Stimulated activated CD8-positive, alpha-beta memory T cell treated with anti-CD3 and anti-CD28 coated beads, Interleukin-2, amount 100 ng/mL, for 48 hours (primary cell): ENCODE measurements at regions not wholly inside any gene's neighbourhood (a gene's known extent, or its start where the extent isn't known, plus 50 kb on each side); places are given as distances from the start of the nearest gene placed in this dataset.
A peak's percentile ranks its signal among the peaks of the same experiment; 100 is the strongest.

Experiments used
- DNase-seq, 2 donors: peaks; one replicate each; pipeline ENCODE4 v3.0.0-alpha.2; 2020; ENCODE audit warnings: low read depth in 2 of 2

GRCh38 chr12:93103154-93103553 is 174.1 kb upstream of the EEA1 start:
- no peak for DNase-seq

- no peak for DNase-seq
Observed at GRCh38 chr12:93104535-93104934, 175.4 kb upstream of the EEA1 start.

GRCh38 chr12:93106910-93107309 is 177.8 kb upstream of the EEA1 start:
- DNase-seq = no peak

DNA sequence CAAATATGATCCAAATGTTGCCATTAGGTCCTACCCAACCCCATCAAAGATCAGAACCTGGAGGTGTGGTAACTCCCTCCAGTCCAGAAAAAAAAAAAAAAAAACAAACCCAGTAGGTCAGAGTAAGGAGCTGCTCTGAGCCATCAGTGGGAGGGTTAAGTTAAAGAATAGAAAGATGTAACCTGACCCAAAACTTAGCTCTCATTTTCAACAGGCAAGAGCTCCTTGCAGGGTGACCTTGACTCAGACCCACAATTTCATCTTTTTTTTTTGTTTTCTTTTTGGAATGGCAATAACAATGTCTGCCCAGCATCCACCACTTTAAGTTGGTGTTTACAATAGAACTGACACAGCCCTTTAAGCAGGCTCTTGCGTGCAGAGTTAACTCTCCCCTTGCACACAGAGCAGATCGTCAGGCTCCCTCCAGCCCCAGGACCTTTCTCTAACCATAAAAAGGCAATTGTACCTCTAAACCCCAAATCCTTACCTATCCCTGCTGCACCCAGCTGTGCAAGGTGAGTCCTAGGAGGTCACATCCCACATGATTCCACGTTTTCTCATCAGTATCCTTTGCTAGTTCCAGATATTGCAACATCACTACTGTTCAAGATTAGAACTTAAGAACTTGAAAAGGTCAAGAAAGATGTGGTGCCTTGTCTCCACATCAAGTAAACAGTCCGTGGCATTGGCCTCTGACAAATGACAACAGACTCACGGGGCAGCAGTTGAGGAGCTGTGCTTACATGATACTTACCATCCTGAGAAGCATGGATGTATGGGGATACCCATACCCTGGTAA is 178.6 kb upstream of the EEA1 start:
- DNase-seq = no peak

- DNase-seq = no peak
Observed at GRCh38 chr12:93108985-93109384, 179.9 kb upstream of the EEA1 start.

- peak in 1 of 2 donors; percentile 29 for DNase-seq
Observed at GRCh38 chr12:93109551-93110203, 180.6 kb upstream of the EEA1 start.

GRCh38 chr12:93111773-93112172 is 182.7 kb upstream of the EEA1 start:
- no peak for DNase-seq

- DNase-seq = no peak
Observed at GRCh38 chr12:93113317-93114006, 184.4 kb upstream of the EEA1 start.

- DNase-seq = no peak
Observed at GRCh38 chr12:93115198-93115601, 186.1 kb upstream of the EEA1 start.

DNA sequence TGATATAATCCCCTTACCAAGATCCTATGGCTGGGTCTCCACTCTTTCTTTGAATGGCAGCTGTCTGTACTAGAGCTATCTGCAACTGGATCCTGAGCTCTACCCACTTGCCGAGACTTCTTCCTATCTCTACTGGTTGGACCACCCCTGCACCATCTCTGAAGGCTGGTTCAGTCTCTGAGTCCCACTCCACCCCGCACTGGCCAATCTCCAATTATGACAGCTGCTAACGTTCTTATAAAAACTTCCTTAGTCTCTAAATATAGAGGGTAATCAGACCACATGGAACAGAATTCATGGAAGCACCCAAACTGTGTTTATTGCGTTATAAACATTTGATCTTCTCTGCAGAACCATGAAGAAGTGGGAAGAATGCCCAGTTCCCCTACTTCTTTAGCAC is 186.6 kb upstream of the EEA1 start:
- DNase-seq = no peak

GRCh38 chr12:93116632-93117031 is 187.5 kb upstream of the EEA1 start:
- DNase-seq = no peak

GRCh38 chr12:93121729-93122488 is 192.8 kb upstream of the EEA1 start:
- DNase-seq = no peak

- DNase-seq = no peak
Observed at GRCh38 chr12:93122569-93123091, 193.5 kb upstream of the EEA1 start.

DNA sequence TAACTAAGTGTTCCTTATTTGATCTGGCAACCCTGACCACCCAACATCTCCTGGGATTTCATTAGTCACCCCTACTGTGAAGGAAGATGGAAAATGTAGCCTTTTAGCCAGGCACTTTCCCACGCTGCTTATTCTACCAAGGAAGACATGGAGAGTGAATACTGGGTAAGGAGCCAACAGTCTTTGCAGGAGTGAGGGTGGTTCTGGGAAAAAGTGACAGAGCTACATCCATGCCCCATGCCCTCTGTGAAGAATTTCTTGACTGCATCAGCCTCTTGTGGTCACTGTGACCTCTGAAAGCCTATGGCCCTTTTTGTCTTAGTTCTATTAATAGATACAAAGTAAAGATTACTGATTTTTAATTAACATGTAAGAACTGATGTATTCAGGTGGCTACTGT is 196.0 kb upstream of the EEA1 start:
- DNase-seq = no peak

DNA sequence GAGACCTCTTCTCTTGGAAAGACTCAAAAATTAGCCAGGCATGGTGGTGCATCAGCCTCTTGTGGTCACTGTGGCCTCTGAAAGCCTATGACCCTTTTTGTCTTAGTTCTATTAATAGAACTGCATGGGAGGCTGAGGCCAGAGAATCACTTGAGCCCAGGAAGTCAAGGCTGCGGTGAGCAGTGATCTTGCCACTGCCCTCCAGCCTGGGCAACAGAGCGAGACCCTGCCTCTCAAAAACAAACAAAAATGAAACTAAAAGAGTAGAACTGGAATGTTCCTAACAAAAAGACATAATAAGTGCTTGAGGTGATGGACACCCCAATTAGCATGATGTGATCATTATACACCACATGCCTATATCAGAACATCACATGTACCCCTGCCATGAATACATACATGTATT is 197.0 kb upstream of the EEA1 start:
- no peak for DNase-seq

GRCh38 chr12:93127107-93127560 is 198.0 kb upstream of the EEA1 start:
- no peak for DNase-seq

DNA sequence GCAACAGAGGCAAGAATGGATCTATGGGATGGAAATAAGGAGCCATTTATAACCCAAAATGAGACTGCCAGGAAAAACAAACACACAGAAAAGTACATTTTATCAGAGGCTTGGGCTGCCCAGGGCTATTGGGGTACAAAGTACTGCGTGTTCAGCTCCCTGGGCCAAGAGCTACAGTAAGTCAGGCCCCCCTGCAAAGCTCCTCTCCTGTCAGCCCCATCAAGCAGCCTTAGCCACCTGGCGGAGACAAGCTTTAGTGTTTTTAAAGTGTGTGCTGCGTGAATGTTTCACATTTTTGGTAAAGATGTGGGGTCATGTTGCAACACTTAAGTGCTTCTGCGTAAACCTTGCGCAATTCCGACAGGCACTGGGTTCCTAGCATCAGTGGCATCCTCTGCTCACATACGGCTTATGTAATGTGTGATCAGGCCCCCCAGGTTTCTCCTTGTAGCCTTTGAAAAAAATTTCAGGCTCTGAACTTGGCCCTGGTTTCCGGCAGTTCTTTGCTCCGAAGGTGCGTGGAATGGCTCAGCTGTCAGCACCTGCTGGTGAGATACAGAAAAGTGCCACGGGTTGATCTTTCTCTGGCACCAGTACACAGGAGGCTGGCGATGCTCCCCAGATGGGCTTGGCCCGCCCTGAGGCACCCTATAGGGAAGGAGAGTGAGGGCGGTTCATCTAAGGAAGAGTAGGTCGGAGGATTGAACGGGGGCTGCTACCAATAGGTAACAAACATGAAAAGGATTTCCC is 198.7 kb upstream of the EEA1 start:
- DNase-seq = no peak

DNA sequence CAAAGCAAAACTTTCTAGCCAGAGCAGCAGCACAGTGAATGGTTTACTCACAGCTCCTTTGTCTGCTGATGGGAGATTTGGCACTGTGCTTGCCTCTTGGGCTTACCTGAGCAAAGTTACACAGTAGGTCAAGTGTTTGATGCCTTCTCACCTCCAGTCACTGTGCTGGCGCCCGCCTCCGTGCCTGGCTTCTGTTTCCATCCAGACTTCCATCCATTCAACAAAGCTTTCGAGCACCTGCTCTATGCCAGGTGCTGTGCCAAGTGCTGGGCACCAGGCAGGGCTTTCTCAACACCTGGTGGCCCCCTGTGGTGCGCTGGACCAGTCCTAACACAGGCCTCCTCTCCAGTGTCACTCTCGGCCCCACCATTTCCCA is 199.2 kb upstream of the EEA1 start:
- no peak for DNase-seq

GRCh38 chr12:93130366-93131054 is 201.4 kb upstream of the EEA1 start:
- no peak for DNase-seq

GRCh38 chr12:93133361-93133760 is 204.3 kb upstream of the EEA1 start:
- no peak for DNase-seq
